GM19351 (cell line): ENCODE measurements at regions not wholly inside any gene's neighbourhood (a gene's known extent, or its start where the extent isn't known, plus 50 kb on each side); places are given as distances from the start of the nearest gene placed in this dataset.

Source experiments
- ATAC-seq: cut with Tn5 transposase; IDR thresholded peaks from one replicate; pipeline ENCODE4 v1.9.1; 2021; ENCODE audit warnings: mild to moderate bottlenecking, moderate library complexity; ENCODE audit not compliant: unreplicated experiment

- no peak for ATAC-seq
Measured at GRCh38 chr3:95055288-95055687, 992.4 kb downstream of the NSUN3 start.

- no peak for ATAC-seq
Measured at GRCh38 chr3:95082191-95082590, 1019.3 kb downstream of the NSUN3 start.

- no peak for ATAC-seq
Measured at GRCh38 chr3:95084738-95085137, 1021.9 kb downstream of the NSUN3 start.

- no peak for ATAC-seq
Measured at GRCh38 chr3:95088464-95088863, 1025.6 kb downstream of the NSUN3 start.

- no peak for ATAC-seq
Measured at GRCh38 chr3:95097493-95097892, 1034.6 kb downstream of the NSUN3 start.

- no peak for ATAC-seq
Measured at GRCh38 chr3:95120921-95121320, 1058.1 kb downstream of the NSUN3 start.

GRCh38 chr3:95123104-95123503 lies 1060.2 kb downstream of the NSUN3 start:
- ATAC-seq = no peak

GRCh38 chr3:95134693-95135413 lies 1072.0 kb downstream of the NSUN3 start:
- no peak for ATAC-seq

- no peak for ATAC-seq
Measured at GRCh38 chr3:95148107-95148506, 1085.2 kb downstream of the NSUN3 start.

- no peak for ATAC-seq
Measured at GRCh38 chr3:95151590-95151989, 1088.7 kb downstream of the NSUN3 start.

- ATAC-seq = no peak
Measured at GRCh38 chr3:95154766-95155165, 1091.9 kb downstream of the NSUN3 start.

- ATAC-seq = no peak
Measured at GRCh38 chr3:95162794-95163193, 1099.9 kb downstream of the NSUN3 start.

- no peak for ATAC-seq
Measured at GRCh38 chr3:95167748-95168147, 1104.9 kb downstream of the NSUN3 start.

- no peak for ATAC-seq
Measured at GRCh38 chr3:95168526-95168925, 1105.7 kb downstream of the NSUN3 start.

GRCh38 chr3:95172164-95172943 lies 1109.5 kb downstream of the NSUN3 start:
- ATAC-seq = no peak

- no peak for ATAC-seq
Measured at GRCh38 chr3:95177096-95177495, 1114.2 kb downstream of the NSUN3 start.

- ATAC-seq = no peak
Measured at GRCh38 chr3:95184038-95184437, 1121.2 kb downstream of the NSUN3 start.

GRCh38 chr3:95189348-95189747 lies 1126.5 kb downstream of the NSUN3 start:
- no peak for ATAC-seq

GRCh38 chr3:95197661-95198060 lies 1134.8 kb downstream of the NSUN3 start:
- ATAC-seq = no peak

GRCh38 chr3:95200384-95200783 lies 1137.5 kb downstream of the NSUN3 start:
- no peak for ATAC-seq

GRCh38 chr3:95210878-95211277 lies 1148.0 kb downstream of the NSUN3 start:
- ATAC-seq = no peak

GRCh38 chr3:95212117-95212516 lies 1149.3 kb downstream of the NSUN3 start:
- ATAC-seq = no peak
